MV-4-11 (cell line): ENCODE measurements at regions not wholly inside any gene's neighbourhood (a gene's known extent, or its start where the extent isn't known, plus 50 kb on each side); places are given as distances from the start of the nearest gene placed in this dataset.
"Not testable (repeated sequence)": the region's sequence is repeated elsewhere in the genome, so short reads cannot be mapped to it uniquely, and the experiment has no call there.

Experiments used
- DNase-seq: peaks from one replicate; lab custom pipeline; 2025; lab: John Stamatoyannopoulos, UW

GRCh38 chr14:101634850-101635748 lies 73.8 kb downstream of the DIO3 start:
- no peak for DNase-seq

- DNase-seq, result peak; percentile 59
These were observed 74.7 kb downstream of the DIO3 start for GRCh38 chr14:101635749-101636560.

- no peak for DNase-seq
These were observed 78.0 kb downstream of the DIO3 start for GRCh38 chr14:101639241-101639833.

- no peak for DNase-seq
These were observed 82.4 kb downstream of the DIO3 start for GRCh38 chr14:101643651-101644050.

- DNase-seq, result no peak
These were observed 92.8 kb downstream of the DIO3 start for GRCh38 chr14:101654051-101654450.

- no peak for DNase-seq
These were observed 96.1 kb downstream of the DIO3 start for GRCh38 chr14:101657372-101657771.

- DNase-seq, result peak; percentile 35
These were observed 95.9 kb upstream of the PPP2R5C start for GRCh38 chr14:101665478-101666078.

GRCh38 chr14:101666264-101666663 lies 95.2 kb upstream of the PPP2R5C start:
- DNase-seq, result no peak

GRCh38 chr14:101669629-101670028 lies 91.9 kb upstream of the PPP2R5C start:
- DNase-seq, result no peak

GRCh38 chr14:101673873-101674272 lies 87.6 kb upstream of the PPP2R5C start:
- no peak for DNase-seq

GRCh38 chr14:101675835-101676234 lies 85.7 kb upstream of the PPP2R5C start:
- DNase-seq, result not testable (repeated sequence)

- not testable (repeated sequence) for DNase-seq
These were observed 83.6 kb upstream of the PPP2R5C start for GRCh38 chr14:101677912-101678327.

GRCh38 chr14:101681795-101682194 lies 79.7 kb upstream of the PPP2R5C start:
- no peak for DNase-seq

GRCh38 chr14:101683365-101683764 lies 78.1 kb upstream of the PPP2R5C start:
- DNase-seq, result no peak

GRCh38 chr14:101687756-101688546 lies 73.6 kb upstream of the PPP2R5C start:
- no peak for DNase-seq

- DNase-seq, result no peak
These were observed 72.4 kb upstream of the PPP2R5C start for GRCh38 chr14:101689039-101689501.

GRCh38 chr14:101689966-101690365 lies 71.5 kb upstream of the PPP2R5C start:
- not testable (repeated sequence) for DNase-seq

GRCh38 chr14:101695659-101696058 lies 65.8 kb upstream of the PPP2R5C start:
- no peak for DNase-seq

- no peak for DNase-seq
These were observed 57.4 kb upstream of the PPP2R5C start for GRCh38 chr14:101704140-101704539.

GRCh38 chr14:101705733-101706508 lies 55.6 kb upstream of the PPP2R5C start:
- no peak for DNase-seq
